Ishikawa (cell line): ENCODE measurements at regions not wholly inside any gene's neighbourhood (a gene's known extent, or its start where the extent isn't known, plus 50 kb on each side); places are given as distances from the start of the nearest gene placed in this dataset.

Experiments used
- CEBPB ChIP-seq: IDR thresholded peaks from 2 replicates; pipeline ENCODE4 v1.6.1; 2012
- EP300 ChIP-seq: IDR thresholded peaks from 2 replicates; pipeline ENCODE4 v1.6.1; 2012; ENCODE audit warnings: borderline replicate concordance
- NFIC ChIP-seq: IDR thresholded peaks from 2 replicates; pipeline ENCODE4 v1.6.1; 2012
- RAD21 ChIP-seq: IDR thresholded peaks from 2 replicates; pipeline ENCODE4 v1.6.1; 2012; ENCODE audit warnings: low read depth
- TF ChIP-seq, protein P1 (sequence below): IDR thresholded peaks from 2 replicates; pipeline ENCODE4 v1.6.1; 2012; ENCODE audit warnings: low read depth, mild to moderate bottlenecking
- TF ChIP-seq, protein P2 (sequence below): IDR thresholded peaks from 2 replicates; pipeline ENCODE4 v1.6.1; 2012

DNA sequence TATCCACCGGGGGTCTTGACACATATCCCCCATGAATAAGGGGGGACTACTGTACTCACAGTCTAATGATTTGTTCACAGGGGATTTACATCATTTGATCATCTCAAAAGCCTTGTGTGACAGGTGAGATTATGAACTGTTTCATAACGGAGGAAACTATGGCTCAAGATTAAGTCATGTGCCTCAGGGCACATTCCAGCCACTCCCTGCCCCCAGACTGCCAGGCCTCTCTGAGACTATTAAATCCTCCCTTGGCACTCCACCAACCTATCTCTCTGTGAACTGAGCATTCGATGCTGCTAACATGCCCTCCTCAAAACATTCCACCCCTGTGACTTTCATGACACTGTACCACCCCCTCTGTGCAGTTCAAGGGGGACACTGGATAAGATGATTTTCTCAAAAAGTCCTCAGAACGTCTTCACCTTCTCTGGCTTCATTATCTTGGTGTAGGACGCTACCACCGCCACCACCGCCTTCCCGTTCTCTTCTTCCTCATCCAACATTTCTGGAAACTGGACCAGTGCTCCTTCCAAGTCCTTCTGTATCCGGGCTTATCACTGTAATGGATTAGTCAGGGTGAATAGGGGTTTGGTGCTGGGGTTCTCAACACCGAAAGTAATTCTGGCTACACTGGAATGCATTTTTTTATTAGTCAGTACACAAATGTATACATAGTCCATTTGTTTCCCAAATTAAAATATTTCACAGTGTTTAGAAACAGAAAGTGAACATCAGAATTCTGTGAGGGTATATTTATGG is 169.6 kb downstream of the KCNS3 start:
- TF ChIP-seq RAD21 = no peak
- TF ChIP-seq, protein P1, sequence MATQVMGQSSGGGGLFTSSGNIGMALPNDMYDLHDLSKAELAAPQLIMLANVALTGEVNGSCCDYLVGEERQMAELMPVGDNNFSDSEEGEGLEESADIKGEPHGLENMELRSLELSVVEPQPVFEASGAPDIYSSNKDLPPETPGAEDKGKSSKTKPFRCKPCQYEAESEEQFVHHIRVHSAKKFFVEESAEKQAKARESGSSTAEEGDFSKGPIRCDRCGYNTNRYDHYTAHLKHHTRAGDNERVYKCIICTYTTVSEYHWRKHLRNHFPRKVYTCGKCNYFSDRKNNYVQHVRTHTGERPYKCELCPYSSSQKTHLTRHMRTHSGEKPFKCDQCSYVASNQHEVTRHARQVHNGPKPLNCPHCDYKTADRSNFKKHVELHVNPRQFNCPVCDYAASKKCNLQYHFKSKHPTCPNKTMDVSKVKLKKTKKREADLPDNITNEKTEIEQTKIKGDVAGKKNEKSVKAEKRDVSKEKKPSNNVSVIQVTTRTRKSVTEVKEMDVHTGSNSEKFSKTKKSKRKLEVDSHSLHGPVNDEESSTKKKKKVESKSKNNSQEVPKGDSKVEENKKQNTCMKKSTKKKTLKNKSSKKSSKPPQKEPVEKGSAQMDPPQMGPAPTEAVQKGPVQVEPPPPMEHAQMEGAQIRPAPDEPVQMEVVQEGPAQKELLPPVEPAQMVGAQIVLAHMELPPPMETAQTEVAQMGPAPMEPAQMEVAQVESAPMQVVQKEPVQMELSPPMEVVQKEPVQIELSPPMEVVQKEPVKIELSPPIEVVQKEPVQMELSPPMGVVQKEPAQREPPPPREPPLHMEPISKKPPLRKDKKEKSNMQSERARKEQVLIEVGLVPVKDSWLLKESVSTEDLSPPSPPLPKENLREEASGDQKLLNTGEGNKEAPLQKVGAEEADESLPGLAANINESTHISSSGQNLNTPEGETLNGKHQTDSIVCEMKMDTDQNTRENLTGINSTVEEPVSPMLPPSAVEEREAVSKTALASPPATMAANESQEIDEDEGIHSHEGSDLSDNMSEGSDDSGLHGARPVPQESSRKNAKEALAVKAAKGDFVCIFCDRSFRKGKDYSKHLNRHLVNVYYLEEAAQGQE = no peak
- TF ChIP-seq, protein P2, sequence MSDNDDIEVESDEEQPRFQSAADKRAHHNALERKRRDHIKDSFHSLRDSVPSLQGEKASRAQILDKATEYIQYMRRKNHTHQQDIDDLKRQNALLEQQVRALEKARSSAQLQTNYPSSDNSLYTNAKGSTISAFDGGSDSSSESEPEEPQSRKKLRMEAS = no peak
- TF ChIP-seq EP300 = no peak
- TF ChIP-seq CEBPB = no peak
- TF ChIP-seq NFIC = no peak
